ENCODE measurements at regions not wholly inside any gene's neighbourhood (a gene's known extent, or its start where the extent isn't known, plus 50 kb on each side); places are given as distances from the start of the nearest gene placed in this dataset.
"Not testable (repeated sequence)": the region's sequence is repeated elsewhere in the genome, so short reads cannot be mapped to it uniquely, and the experiment has no call there.

DNA sequence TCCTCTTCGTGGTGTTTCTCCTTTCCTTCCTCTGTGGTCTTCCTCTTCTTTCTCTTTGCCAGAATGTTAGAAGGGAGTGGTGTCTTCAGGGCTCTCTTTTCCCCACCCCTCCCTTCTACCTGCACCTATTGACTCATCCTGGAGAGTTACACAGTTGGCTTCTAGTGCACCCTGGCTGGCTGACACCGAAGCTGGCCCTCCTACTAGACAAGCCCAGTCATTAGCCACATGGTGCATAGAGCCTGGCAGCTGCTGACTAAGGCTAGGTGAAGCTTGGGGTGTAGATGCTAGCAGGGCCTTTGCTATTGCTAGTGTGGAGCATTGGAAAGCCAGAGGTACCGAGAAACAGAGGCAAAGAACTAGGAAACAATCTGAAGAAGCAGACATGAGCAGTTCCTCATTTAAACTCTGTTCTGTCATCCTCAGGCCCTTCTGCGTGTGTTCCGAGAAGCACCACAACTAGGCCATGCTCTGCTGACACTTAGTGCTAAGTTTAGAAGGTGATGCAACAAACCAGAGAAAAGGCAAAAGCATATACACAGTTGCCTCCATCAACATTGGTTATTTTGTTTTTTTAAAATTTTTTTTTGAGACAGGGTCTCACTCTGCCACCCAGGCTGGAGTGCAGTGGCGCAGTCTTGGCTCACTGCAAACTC, 213.9 kb downstream of the BAMBI start:
- Histone ChIP-seq H3K9me3 (ENCODE audit: severe bottlenecking) (no peaks in the 10 kb centered on the region), H3K27ac (no peak overlapping the region), H3K27me3 (ENCODE audit: insufficient read depth, low read depth, severe bottlenecking) (no peaks in the 10 kb centered on the region), H3K36me3 (no peaks in the 10 kb centered on the region), H3K4me3 (ENCODE audit: low read depth, low read length) (no peak overlapping the region)
- DNase-seq, result no peak
- TF ChIP-seq, protein P1, sequence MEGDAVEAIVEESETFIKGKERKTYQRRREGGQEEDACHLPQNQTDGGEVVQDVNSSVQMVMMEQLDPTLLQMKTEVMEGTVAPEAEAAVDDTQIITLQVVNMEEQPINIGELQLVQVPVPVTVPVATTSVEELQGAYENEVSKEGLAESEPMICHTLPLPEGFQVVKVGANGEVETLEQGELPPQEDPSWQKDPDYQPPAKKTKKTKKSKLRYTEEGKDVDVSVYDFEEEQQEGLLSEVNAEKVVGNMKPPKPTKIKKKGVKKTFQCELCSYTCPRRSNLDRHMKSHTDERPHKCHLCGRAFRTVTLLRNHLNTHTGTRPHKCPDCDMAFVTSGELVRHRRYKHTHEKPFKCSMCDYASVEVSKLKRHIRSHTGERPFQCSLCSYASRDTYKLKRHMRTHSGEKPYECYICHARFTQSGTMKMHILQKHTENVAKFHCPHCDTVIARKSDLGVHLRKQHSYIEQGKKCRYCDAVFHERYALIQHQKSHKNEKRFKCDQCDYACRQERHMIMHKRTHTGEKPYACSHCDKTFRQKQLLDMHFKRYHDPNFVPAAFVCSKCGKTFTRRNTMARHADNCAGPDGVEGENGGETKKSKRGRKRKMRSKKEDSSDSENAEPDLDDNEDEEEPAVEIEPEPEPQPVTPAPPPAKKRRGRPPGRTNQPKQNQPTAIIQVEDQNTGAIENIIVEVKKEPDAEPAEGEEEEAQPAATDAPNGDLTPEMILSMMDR (IDR thresholded peaks at IDR 0.05; ENCODE audit: low read depth, low read length), result no peak

DNA sequence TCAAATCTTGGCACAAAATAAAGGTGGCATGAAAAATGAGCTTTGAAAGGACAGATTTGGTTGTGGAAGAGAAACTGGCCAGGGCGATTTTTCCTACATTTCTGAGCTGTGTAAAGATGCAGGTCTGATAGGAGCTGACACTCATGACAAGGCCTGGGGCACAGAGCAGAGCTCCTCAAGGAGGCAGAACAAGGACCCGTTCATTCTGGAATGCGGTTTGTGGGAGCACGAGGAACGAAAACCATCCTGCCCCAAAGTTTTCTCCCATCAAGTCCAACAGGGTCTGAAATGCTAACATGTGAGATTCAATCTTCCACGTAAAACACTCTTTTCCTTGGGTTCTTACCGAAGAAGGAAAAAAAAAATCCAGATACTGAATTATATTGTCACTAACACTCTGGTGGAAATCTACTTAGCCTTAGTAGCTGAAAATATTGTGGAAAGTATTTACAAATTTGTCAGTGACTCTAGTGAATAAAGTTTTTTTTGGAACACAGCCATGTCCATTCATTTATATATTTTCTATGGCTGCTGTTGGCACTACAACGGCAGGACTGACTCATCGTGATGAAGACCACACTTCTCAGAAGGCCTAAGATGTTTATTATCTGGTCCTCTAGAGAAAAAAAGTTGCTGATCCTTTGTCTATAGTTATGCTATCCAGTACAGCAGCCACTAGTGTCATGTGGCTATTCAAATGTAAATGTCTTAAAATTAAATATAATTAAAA, 215.7 kb downstream of the BAMBI start:
- Histone ChIP-seq H3K4me3 (ENCODE audit: low read depth, low read length) (no peak overlapping the region), H3K27ac (no peak overlapping the region)

DNA sequence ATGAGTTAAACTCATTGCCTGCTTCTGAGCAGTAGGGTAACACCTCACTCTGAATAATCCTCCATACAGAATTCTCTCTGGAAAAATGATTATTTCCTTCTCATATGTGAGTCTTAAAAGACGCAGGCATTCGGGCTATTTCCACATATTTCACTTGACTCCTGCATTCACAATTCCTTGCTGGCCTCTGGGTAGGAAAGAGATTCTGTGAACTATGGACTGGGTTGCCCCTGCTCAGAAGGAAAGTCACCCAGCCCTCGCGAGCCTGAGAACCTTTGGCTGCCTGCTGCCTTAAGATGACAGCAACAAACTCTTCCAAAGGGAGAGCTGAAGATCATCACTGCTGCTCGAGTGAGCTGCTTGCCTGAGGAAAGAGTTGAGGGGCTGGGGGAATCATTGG, 216.8 kb downstream of the BAMBI start:
- Histone ChIP-seq H3K9me3 (ENCODE audit: severe bottlenecking) (no peaks in the 10 kb centered on the region), H3K4me3 (ENCODE audit: low read depth, low read length) (no peak overlapping the region), H3K27me3 (ENCODE audit: insufficient read depth, low read depth, severe bottlenecking) (no peaks in the 10 kb centered on the region), H3K36me3 (no peaks in the 10 kb centered on the region), H3K27ac (no peak overlapping the region)
- TF ChIP-seq, protein P1 (IDR thresholded peaks at IDR 0.05; ENCODE audit: low read depth, low read length), result no peak
- no peak for DNase-seq

More for the DNA sequence above, 215.7 kb downstream of the BAMBI start:
- TF ChIP-seq, protein P1 (IDR thresholded peaks at IDR 0.05; ENCODE audit: low read depth, low read length), result no peak
- DNase-seq, result no peak
- H3K36me3 ChIP-seq, result no peaks in the 10 kb centered on the region
- no peaks in the 10 kb centered on the region for H3K27me3 ChIP-seq (ENCODE audit: insufficient read depth, low read depth, severe bottlenecking)
- no peaks in the 10 kb centered on the region for H3K9me3 ChIP-seq (ENCODE audit: severe bottlenecking)

DNA sequence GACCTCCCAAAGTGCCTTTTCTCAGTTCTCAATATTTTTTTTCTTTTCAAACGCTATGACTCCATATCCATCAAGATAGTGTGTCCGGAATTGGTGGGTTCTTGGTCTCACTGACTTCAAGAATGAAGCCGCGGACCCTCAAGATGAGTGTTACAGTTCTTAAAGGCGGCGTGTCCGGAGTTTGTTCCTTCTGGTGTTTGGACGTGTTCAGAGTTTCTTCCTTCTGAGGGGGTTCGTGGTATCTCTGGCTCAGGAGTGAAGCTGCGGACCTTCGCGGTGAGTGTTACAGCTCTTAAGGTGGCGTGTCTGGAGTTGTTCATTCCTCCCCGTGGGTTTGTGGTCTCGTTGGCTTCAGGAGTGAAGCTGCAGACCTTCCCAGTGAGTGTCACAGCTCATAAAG, 218.3 kb downstream of the BAMBI start:
- H3K27me3 ChIP-seq (ENCODE audit: insufficient read depth, low read depth, severe bottlenecking); H3K9me3 ChIP-seq (ENCODE audit: severe bottlenecking); H3K36me3 ChIP-seq; H3K27ac ChIP-seq; DNase-seq; H3K4me3 ChIP-seq (ENCODE audit: low read depth, low read length): not testable (repeated sequence)

DNA sequence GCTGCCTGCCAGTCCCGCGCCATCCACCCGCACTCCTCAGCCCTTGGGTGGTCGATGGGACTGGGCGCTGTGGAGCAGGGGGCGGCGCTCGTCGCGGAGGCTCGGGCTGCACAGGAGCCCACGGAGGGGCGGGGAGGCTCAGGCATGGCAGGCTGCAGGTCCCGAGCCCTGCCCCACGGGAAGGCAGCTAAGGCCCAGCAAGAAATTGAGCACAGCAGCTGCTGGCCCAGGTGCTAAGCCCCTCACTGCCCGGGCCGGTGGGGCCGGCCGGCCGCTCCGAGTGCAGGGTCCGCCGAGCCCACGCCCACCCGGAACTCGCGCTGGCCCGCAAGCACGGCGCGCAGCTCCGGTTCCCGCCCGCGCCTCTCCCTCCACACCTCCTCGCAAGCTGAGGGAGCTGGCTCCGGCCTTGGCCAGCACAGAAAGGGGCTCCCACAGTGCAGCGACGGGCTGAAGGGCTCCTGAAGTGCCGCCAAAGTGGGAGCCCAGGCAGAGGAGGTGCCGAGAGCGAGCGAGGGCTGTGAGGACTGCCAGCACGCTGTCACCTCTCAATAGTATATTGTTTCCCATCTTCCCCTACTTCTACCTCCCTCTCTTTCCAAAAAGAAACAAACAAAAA, 219.6 kb downstream of the BAMBI start:
- not testable (repeated sequence) for H3K36me3 ChIP-seq; DNase-seq; H3K27me3 ChIP-seq (ENCODE audit: insufficient read depth, low read depth, severe bottlenecking); H3K27ac ChIP-seq; H3K4me3 ChIP-seq (ENCODE audit: low read depth, low read length); H3K9me3 ChIP-seq (ENCODE audit: severe bottlenecking)

DNA sequence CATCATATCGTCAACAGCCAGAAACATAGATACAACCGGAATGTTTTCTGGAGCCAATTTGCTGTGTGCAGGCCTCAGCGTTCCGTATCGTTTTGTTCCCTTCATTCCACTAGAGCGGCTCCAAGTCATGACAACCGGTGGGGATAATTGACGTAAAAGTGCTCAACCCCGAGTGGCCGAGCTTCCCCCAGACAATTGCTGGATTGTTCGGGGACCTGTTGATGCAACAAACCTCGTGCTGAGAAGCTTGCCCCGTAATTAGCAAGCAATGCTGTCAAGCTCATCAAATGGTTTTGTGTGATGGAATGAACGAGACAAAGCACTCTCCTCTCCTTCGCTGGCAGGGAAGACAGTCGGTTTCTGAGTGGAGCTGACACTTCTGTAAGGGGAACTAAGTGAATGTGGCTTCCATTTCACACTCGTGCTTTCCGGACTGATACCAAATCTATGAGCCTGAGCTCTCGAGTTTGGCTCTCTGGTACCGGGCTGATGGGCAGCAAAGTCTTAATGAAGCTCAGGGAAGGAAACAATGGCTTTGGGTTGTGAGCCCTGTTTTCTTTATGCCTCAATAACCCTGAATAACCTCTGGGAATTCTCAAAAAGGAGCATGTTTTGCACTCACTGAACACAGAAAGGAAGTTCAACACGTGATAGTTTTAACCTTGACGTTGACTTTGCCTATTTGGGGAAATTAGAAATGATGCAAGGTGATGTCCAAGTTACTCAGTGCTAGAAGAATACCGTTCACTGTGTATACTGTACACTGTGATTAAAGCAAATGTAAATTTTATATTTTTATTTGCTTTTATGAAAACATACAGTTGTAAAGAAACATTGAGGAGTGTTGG, 220.5 kb downstream of the BAMBI start:
- Histone ChIP-seq H3K36me3 (no peaks in the 10 kb centered on the region), H3K27me3 (ENCODE audit: insufficient read depth, low read depth, severe bottlenecking) (no peaks in the 10 kb centered on the region), H3K9me3 (ENCODE audit: severe bottlenecking) (no peaks in the 10 kb centered on the region), H3K4me3 (ENCODE audit: low read depth, low read length) (no peak overlapping the region), H3K27ac (no peak overlapping the region)
- no peak for DNase-seq
- TF ChIP-seq, protein P1 (IDR thresholded peaks at IDR 0.05; ENCODE audit: low read depth, low read length), result no peak

Measured in WERI-Rb-1 (cell line).